H9 (cell line): ENCODE measurements at regions not wholly inside any gene's neighbourhood (a gene's known extent, or its start where the extent isn't known, plus 50 kb on each side); places are given as distances from the start of the nearest gene placed in this dataset.

Experiments
- DNase-seq: peaks from one replicate; pipeline ENCODE4 v3.0.0-alpha.2; 2017
- H2AFZ ChIP-seq: one replicate; pipeline ENCODE4 v1.6.1; 2013; ENCODE audit warnings: mild to moderate bottlenecking, low read length, control low read depth, moderate library complexity
- H2AK5ac ChIP-seq: 2 replicates; pipeline ENCODE4 v1.6.1; 2013; ENCODE audit warnings: low read length, control low read depth, mixed read lengths; ENCODE audit not compliant: insufficient read length
- H2BK120ac ChIP-seq: one replicate; pipeline ENCODE4 v1.6.1; 2013; ENCODE audit warnings: low read depth, mild to moderate bottlenecking, low read length, control low read depth, inconsistent platforms; ENCODE audit not compliant: poor library complexity, severe bottlenecking
- H2BK12ac ChIP-seq: 2 replicates; pipeline ENCODE4 v1.6.1; 2013; ENCODE audit warnings: low read length, control low read depth, mixed read lengths, low read depth; ENCODE audit not compliant: insufficient read length
- H2BK15ac ChIP-seq: 2 replicates; pipeline ENCODE4 v1.6.1; 2013; ENCODE audit warnings: low read depth, low read length, control low read depth
- H2BK20ac ChIP-seq: one replicate; pipeline ENCODE4 v1.6.1; 2013; ENCODE audit warnings: low read depth, mild to moderate bottlenecking, low read length, control low read depth, inconsistent platforms; ENCODE audit not compliant: poor library complexity, severe bottlenecking
- H2BK5ac ChIP-seq: 2 replicates; pipeline ENCODE4 v1.6.1; 2013; ENCODE audit warnings: low read length, control low read depth, mixed read lengths; ENCODE audit not compliant: insufficient read length
- H3K14ac ChIP-seq: 2 replicates; pipeline ENCODE4 v1.6.1; 2013; ENCODE audit warnings: low read length, control low read depth; ENCODE audit not compliant: insufficient read depth
- H3K18ac ChIP-seq: 2 replicates; pipeline ENCODE4 v1.6.1; 2013; ENCODE audit warnings: low read depth, mild to moderate bottlenecking, mixed read lengths, low read length, control low read depth; ENCODE audit not compliant: insufficient read length
- H3K23ac ChIP-seq: 2 replicates; pipeline ENCODE4 v1.6.1; 2013; ENCODE audit warnings: low read length, control low read depth, mixed read lengths, low read depth; ENCODE audit not compliant: insufficient read length
- H3K23me2 ChIP-seq: 2 replicates; pipeline ENCODE4 v1.6.1; 2013; ENCODE audit warnings: low read depth, mild to moderate bottlenecking, mixed read lengths, low read length, control low read depth; ENCODE audit not compliant: insufficient read length, poor library complexity, severe bottlenecking
- H3K27ac ChIP-seq: 2 replicates; pipeline ENCODE4 v1.5.1; 2013; ENCODE audit warnings: low read length, control low read depth, mixed read lengths, low read depth; ENCODE audit not compliant: insufficient read length
- H3K27me3 ChIP-seq: 2 replicates; pipeline ENCODE4 v1.6.1; 2013; ENCODE audit warnings: low read length, control low read depth, inconsistent platforms; ENCODE audit not compliant: insufficient read depth
- H3K4ac ChIP-seq: 2 replicates; pipeline ENCODE4 v1.6.1; 2013; ENCODE audit warnings: low read depth, mild to moderate bottlenecking, control low read depth, inconsistent platforms, low read length, moderate library complexity
- H3K4me1 ChIP-seq: 2 replicates; pipeline ENCODE4 v1.6.1; 2013; ENCODE audit warnings: low read length, control low read depth, inconsistent platforms; ENCODE audit not compliant: insufficient read depth
- H3K4me2 ChIP-seq: 2 replicates; pipeline ENCODE4 v1.6.1; 2013; ENCODE audit warnings: low read length, control low read depth, mixed read lengths; ENCODE audit not compliant: insufficient read length, insufficient read depth
- H3K56ac ChIP-seq: 2 replicates; pipeline ENCODE4 v1.6.1; 2013; ENCODE audit warnings: low read depth, mild to moderate bottlenecking, mixed read lengths, low read length, control low read depth; ENCODE audit not compliant: insufficient read length
- H3K79me1 ChIP-seq: 2 replicates; pipeline ENCODE4 v1.6.1; 2013; ENCODE audit warnings: low read depth, mild to moderate bottlenecking, moderate library complexity, low read length, control low read depth, inconsistent platforms; ENCODE audit not compliant: insufficient read depth, poor library complexity, severe bottlenecking
- H3K79me2 ChIP-seq: 2 replicates; pipeline ENCODE4 v1.6.1; 2013; ENCODE audit warnings: low read length, control low read depth, inconsistent platforms; ENCODE audit not compliant: insufficient read depth
- H3K9ac ChIP-seq: 2 replicates; pipeline ENCODE4 v1.6.1; 2013; ENCODE audit warnings: low read length, control low read depth, mixed read lengths; ENCODE audit not compliant: insufficient read length; ENCODE audit errors: extremely low read depth
- H3K9me3 ChIP-seq: one replicate; pipeline ENCODE4 v1.6.1; 2013; ENCODE audit warnings: low read depth, low read length, inconsistent platforms; ENCODE audit not compliant: control insufficient read depth
- H3T11ph ChIP-seq: one replicate; pipeline ENCODE4 v1.6.1; 2013; ENCODE audit warnings: mild to moderate bottlenecking, low read length, control low read depth, inconsistent platforms
- H4K20me1 ChIP-seq: one replicate; pipeline ENCODE4 v1.6.1; 2013; ENCODE audit not compliant: control insufficient read depth, insufficient read length, insufficient read depth
- H4K5ac ChIP-seq: 2 replicates; pipeline ENCODE4 v1.6.1; 2013; ENCODE audit warnings: low read depth, mild to moderate bottlenecking, mixed read lengths, low read length, control low read depth; ENCODE audit not compliant: insufficient read length
- H4K8ac ChIP-seq: replicated peaks from 2 replicates; pipeline ENCODE4 v1.6.1; 2013; ENCODE audit warnings: low read length, control low read depth, mixed read lengths, low read depth; ENCODE audit not compliant: insufficient read length
- H4K91ac ChIP-seq: 2 replicates; pipeline ENCODE4 v1.6.1; 2013; ENCODE audit warnings: low read depth, mild to moderate bottlenecking, moderate library complexity, mixed read lengths, low read length, control low read depth; ENCODE audit not compliant: insufficient read length
- H3K27ac Mint-ChIP-seq, 3 experiments: 2 replicates in 2 of 3; 3 replicates in 1 of 3; pipeline ENCODE4 v1.8.0; 2020 to 2021; ENCODE audit warnings: mixed read lengths in 3 of 3, mild to moderate bottlenecking in 1 of 3, moderate library complexity in 1 of 3
- H3K27me3 Mint-ChIP-seq: 2 replicates; pipeline ENCODE4 v1.8.0; 2021; ENCODE audit warnings: low read depth, mild to moderate bottlenecking, moderate library complexity, mixed read lengths
- H3K36me3 Mint-ChIP-seq, 3 experiments: 2 replicates in 2 of 3; 3 replicates in 1 of 3; pipeline ENCODE4 v1.8.0; 2020 to 2021; ENCODE audit warnings: low read depth in 3 of 3, mixed read lengths in 3 of 3; ENCODE audit not compliant: insufficient read depth in 1 of 3
- H3K4me1 Mint-ChIP-seq, 2 experiments: 2 replicates each; pipeline ENCODE4 v1.8.0; 2020; ENCODE audit warnings: mixed read lengths in 2 of 2
- H3K4me3 Mint-ChIP-seq, 2 experiments: 2 replicates in 1 of 2; 3 replicates in 1 of 2; pipeline ENCODE4 v1.8.0; 2020 to 2021; ENCODE audit warnings: mild to moderate bottlenecking in 2 of 2, mixed read lengths in 2 of 2, moderate library complexity in 1 of 2
- H3K9me3 Mint-ChIP-seq, 2 experiments: 2 replicates in 1 of 2; 3 replicates in 1 of 2; pipeline ENCODE4 v1.8.0; 2020; ENCODE audit warnings: mild to moderate bottlenecking in 2 of 2, mixed read lengths in 2 of 2, moderate library complexity in 1 of 2
- CTCF ChIP-seq: fragments of 200-600 bp; sonication (generic); conservative IDR thresholded peaks from 3 replicates; pipeline ENCODE4 v1.8.0; 2021; ENCODE audit warnings: antibody characterized with exemption, mild to moderate bottlenecking
- WGBS: extraction: QIAGEN DNeasy Blood & Tissue Kit; methylation state at CpG from one replicate; pipeline ENCODE4 v1.1.7; 2013; ENCODE audit warnings: missing lambda C conversion rate, low lambda C conversion rate, mixed read lengths; ENCODE audit not compliant: insufficient read length; ENCODE audit errors: extremely low coverage; 5-methylcytosine and 5-hydroxymethylcytosine counted together

- H3K36me3 Mint-ChIP-seq, result no peaks in the 10 kb centered on the region
- Histone ChIP-seq H2BK5ac (no peak overlapping the region), H3K56ac (no peak overlapping the region), H4K20me1 (no peaks in the 10 kb centered on the region), H4K91ac (no peak overlapping the region), H3K79me1 (no peaks in the 10 kb centered on the region), H3K4me2 (no peak overlapping the region), H3K9ac (no peak overlapping the region), H4K8ac (no peak overlapping the region), H3K27me3 (no peaks in the 10 kb centered on the region), H3K23ac (no peak overlapping the region), H2BK12ac (no peak overlapping the region), H2BK120ac (no peak overlapping the region), H2BK15ac (no peak overlapping the region), H3T11ph (no peak overlapping the region), H3K4ac (no peak overlapping the region), H3K27ac (no peak overlapping the region), H2AK5ac (no peak overlapping the region), H3K18ac (no peak overlapping the region), H3K4me1 (no peaks in the 10 kb centered on the region), H3K79me2 (no peaks in the 10 kb centered on the region), H4K5ac (no peak overlapping the region), H2AFZ (no peak overlapping the region), H2BK20ac (no peak overlapping the region), H3K23me2 (no peaks in the 10 kb centered on the region), H3K9me3 (no peaks in the 10 kb centered on the region), H3K14ac (no peak overlapping the region)
- WGBS, result no CpG with 5 or more reads among the region's 3 CpGs
- no peak overlapping the region for H3K4me3 Mint-ChIP-seq
- TF ChIP-seq CTCF, result no peak
- DNase-seq, result no peak
- H3K27ac Mint-ChIP-seq, result 0 out of 7 replicates have a peak overlapping the region, but pooled peaks of 1 of the 3 experiments have one; percentile 0
- H3K27me3 Mint-ChIP-seq, result no peaks in the 10 kb centered on the region
- H3K4me1 Mint-ChIP-seq, result peaks cover 5 to 13% of the 10 kb centered on the region in 2 experiments
- no peaks in the 10 kb centered on the region for H3K9me3 Mint-ChIP-seq
Observed at GRCh38 chr17:54814371-54814770, 86.3 kb upstream of the TOM1L1 start.
